ENCODE measurements at regions not wholly inside any gene's neighbourhood (a gene's known extent, or its start where the extent isn't known, plus 50 kb on each side); places are given as distances from the start of the nearest gene placed in this dataset.
"Not testable (repeated sequence)": the region's sequence is repeated elsewhere in the genome, so short reads cannot be mapped to it uniquely, and the experiment has no call there.

GRCh38 chr7:56803336-56803735 lies 328.9 kb downstream of the ZNF479 start:
- not testable (repeated sequence) for TF ChIP-seq POLR2A, CTCF (IDR thresholded peaks at IDR 0.05)

Data from adrenal gland (tissue), 5 donors.